ENCODE measurements at regions not wholly inside any gene's neighbourhood (a gene's known extent, or its start where the extent isn't known, plus 50 kb on each side); places are given as distances from the start of the nearest gene placed in this dataset.

DNA sequence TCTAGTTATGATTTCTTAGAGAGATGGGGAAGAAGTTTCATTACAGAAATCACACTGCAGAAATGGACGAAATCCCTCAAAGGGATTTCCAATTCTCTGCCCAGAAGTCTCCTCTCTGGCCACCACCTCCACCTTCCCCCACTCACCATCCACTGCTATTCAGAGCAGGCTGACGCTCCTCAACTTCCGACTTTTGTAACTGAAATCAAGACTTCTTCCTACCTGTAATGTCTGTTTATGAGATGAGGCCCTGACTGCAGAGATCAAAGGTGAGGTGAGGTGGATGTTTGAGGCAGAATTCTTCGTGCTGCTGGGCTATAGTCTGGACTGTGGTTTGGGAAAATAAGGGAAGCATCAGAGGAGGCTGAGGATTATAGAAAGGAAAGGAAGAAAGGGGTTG lies 385.2 kb upstream of the ARID1B start:
- no peak for TF ChIP-seq CEBPB (IDR thresholded peaks at IDR 0.05; ENCODE audit: low read depth)
- TF ChIP-seq EZH2 (IDR thresholded peaks at IDR 0.05): no peak
- TF ChIP-seq, protein P1, sequence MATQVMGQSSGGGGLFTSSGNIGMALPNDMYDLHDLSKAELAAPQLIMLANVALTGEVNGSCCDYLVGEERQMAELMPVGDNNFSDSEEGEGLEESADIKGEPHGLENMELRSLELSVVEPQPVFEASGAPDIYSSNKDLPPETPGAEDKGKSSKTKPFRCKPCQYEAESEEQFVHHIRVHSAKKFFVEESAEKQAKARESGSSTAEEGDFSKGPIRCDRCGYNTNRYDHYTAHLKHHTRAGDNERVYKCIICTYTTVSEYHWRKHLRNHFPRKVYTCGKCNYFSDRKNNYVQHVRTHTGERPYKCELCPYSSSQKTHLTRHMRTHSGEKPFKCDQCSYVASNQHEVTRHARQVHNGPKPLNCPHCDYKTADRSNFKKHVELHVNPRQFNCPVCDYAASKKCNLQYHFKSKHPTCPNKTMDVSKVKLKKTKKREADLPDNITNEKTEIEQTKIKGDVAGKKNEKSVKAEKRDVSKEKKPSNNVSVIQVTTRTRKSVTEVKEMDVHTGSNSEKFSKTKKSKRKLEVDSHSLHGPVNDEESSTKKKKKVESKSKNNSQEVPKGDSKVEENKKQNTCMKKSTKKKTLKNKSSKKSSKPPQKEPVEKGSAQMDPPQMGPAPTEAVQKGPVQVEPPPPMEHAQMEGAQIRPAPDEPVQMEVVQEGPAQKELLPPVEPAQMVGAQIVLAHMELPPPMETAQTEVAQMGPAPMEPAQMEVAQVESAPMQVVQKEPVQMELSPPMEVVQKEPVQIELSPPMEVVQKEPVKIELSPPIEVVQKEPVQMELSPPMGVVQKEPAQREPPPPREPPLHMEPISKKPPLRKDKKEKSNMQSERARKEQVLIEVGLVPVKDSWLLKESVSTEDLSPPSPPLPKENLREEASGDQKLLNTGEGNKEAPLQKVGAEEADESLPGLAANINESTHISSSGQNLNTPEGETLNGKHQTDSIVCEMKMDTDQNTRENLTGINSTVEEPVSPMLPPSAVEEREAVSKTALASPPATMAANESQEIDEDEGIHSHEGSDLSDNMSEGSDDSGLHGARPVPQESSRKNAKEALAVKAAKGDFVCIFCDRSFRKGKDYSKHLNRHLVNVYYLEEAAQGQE (IDR thresholded peaks at IDR 0.05; ENCODE audit: low read depth): no peak
- no peak for TF ChIP-seq CBX3 (IDR thresholded peaks at IDR 0.05; ENCODE audit: low read depth)
- TF ChIP-seq POLR2AphosphoS5 (IDR thresholded peaks at IDR 0.05; ENCODE audit: low read depth, low read length): no peak
- TF ChIP-seq, protein P2, sequence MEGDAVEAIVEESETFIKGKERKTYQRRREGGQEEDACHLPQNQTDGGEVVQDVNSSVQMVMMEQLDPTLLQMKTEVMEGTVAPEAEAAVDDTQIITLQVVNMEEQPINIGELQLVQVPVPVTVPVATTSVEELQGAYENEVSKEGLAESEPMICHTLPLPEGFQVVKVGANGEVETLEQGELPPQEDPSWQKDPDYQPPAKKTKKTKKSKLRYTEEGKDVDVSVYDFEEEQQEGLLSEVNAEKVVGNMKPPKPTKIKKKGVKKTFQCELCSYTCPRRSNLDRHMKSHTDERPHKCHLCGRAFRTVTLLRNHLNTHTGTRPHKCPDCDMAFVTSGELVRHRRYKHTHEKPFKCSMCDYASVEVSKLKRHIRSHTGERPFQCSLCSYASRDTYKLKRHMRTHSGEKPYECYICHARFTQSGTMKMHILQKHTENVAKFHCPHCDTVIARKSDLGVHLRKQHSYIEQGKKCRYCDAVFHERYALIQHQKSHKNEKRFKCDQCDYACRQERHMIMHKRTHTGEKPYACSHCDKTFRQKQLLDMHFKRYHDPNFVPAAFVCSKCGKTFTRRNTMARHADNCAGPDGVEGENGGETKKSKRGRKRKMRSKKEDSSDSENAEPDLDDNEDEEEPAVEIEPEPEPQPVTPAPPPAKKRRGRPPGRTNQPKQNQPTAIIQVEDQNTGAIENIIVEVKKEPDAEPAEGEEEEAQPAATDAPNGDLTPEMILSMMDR (IDR thresholded peaks at IDR 0.05 in 2 of 3, conservative IDR thresholded peaks at IDR 0.05 in 1 of 3; ENCODE audit: borderline replicate concordance in 1 of 3, insufficient read depth in 1 of 3, low read depth in 2 of 3, low read length in 2 of 3): no peak
- TF ChIP-seq ATF3 (IDR thresholded peaks at IDR 0.05): no peak
- no peak for TF ChIP-seq POLR2A (IDR thresholded peaks at IDR 0.05; ENCODE audit: borderline replicate concordance, extremely low read depth, insufficient read depth, insufficient read length)
- TF ChIP-seq, protein P3, sequence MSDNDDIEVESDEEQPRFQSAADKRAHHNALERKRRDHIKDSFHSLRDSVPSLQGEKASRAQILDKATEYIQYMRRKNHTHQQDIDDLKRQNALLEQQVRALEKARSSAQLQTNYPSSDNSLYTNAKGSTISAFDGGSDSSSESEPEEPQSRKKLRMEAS (IDR thresholded peaks at IDR 0.05): no peak
